Activated gamma-delta T cell treated with Interleukin-2 at 50 U/mL for 16 hours (primary cell): ENCODE measurements at regions not wholly inside any gene's neighbourhood (a gene's known extent, or its start where the extent isn't known, plus 50 kb on each side); places are given as distances from the start of the nearest gene placed in this dataset.

ENCODE experiments used
- DNase-seq: peaks from one replicate; pipeline ENCODE4 v3.0.0-alpha.2; 2020

DNA sequence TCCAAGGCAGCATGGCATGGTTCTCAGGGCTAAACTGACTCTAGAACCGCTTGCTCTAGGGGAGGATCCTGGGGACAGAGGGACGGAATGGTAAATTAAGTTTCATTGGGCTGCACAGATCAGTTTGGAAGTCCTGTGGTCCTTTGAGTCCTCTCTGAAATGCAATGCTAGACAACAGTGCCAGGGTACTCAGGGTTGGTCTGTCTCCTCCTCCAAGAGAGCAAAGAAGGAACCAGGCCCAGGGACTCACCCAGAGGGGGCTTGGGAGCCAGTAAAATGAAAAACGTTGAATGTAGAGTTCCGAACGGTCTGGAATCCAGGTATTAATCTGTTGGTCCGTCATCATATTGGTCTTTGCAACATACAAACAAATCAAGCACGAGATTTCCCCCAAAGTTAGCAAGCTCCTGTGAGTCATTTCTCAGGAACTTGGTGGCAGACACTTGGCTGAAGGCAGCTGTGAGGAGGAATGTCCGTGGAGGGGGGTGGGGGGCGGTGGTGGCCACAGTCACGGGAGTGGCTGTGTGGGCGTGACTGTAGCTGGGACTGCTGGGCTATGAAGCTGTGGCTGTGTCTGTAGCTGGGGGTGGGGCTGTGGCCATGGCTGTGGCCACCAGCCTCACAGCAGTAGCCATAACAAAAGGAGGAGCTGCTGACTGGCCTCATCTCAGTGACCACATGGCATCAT, 361.0 kb downstream of the SHQ1 start:
- no peak for DNase-seq

DNA sequence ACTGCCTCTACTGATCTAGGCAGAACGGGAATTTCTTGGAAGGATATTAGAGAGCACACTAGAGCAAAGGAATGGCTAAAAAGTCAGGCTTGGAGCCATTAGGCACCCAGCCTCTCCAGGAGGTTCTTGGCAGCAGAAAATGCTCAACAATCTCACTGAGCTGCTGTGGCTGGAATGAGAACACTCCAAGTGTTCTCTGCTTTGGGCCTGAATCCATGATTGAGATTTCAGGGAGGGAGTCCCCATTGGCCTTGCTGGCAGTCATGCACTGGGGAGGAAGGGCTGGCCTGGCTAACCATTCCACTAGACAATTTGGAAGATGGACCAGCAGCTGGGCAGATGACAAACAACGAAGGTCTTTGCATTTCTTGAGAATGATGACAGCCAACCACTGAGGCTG, 362.6 kb downstream of the SHQ1 start:
- DNase-seq, result no peak

DNA sequence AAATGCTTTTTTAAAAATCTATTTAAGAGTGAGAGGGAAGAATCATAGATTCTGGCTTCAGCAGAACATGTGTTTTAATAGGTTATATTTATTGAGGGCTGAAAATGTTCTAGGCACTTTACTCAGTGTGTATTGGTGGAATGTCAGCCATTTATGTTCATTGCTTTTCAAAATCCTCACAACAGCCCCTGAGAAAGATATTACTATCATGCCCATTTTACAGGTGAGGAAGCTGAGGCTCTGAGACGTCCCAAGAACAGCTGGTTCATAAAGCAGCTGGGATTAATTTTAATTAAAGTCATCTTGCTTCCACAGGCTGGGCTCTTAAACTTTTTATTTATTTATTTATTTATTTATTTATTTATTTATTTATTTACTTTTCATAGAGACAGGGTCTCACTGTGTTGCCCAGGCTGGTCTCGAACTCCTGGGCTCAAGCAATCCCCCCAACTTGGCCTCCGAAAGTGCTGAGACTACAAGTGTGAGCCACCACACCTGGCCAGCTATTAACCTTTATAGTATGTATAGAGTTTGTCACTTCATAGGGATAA, 364.6 kb downstream of the SHQ1 start:
- DNase-seq, result no peak

DNA sequence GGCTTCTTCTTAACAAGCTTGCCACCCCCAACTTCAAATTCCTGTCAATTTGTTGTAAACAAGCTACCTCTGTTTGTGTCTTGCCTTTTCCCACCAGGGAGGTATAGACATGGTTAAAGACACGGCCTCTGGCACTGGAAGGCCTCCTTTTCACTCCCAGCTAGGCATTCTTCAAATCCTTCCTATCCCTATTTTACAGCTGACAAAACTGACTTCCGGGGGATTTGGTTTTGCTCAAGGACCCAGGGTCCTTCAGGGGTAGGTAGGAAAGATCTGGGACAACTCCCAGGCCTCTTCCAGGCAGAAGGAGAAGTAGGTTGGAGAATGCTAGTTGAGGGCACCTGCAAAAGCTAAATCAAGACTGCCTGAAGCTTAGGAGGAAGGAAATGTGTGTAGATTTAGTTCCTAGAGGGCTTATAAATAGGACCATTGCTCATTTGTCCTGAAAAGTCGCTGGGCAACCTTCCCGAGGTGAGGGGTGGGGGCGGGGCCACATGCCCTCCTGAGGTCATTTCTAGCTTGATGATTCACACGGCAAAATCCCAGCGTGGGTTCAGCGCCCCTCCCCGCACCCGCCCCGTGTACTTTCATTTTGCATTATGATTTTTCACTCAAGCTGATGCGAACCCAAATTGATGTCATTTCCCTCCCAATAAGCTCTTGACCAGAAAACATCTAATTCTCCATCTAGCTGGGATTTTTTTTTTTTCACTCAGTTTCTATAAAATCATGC, 365.5 kb downstream of the SHQ1 start:
- DNase-seq, result peak; percentile 44

DNA sequence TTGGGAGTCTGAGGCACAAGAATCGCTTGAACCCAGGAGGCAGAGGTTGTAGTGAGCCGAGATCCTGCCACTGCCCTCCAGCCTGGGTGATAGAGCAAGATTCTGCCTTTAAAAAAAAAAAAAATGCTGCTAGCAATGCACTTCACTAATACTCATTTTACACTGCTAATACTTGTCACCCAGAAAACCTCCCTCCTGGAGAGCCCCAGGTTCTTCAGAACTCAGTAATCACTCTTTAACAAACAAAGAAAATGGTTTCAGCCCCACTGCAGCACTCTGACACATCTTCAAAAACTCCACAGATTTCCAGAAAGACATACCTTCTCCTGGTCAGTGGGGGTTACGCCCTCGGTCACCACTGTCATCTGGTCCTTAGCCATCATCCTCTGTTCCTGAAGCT, 366.7 kb downstream of the SHQ1 start:
- no peak for DNase-seq

DNA sequence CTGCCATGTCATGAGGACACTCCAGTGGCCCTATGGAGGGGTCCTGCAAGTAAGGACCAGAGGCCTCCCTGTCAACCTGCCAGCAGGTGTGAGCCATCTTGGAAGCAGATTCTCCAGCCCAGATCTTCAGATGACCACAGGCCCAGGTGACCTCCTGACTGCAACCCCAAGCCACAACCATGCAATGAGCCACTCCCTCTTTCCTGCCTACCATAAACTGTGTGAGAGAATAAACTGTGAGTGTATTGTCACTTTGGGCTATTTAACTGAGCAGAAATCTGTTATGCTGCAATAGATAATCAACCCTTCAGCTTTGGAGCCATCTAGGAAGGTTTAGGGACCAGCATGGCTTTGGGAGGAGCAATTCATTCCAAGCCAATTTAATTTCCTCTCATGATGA, 367.9 kb downstream of the SHQ1 start:
- no peak for DNase-seq

DNA sequence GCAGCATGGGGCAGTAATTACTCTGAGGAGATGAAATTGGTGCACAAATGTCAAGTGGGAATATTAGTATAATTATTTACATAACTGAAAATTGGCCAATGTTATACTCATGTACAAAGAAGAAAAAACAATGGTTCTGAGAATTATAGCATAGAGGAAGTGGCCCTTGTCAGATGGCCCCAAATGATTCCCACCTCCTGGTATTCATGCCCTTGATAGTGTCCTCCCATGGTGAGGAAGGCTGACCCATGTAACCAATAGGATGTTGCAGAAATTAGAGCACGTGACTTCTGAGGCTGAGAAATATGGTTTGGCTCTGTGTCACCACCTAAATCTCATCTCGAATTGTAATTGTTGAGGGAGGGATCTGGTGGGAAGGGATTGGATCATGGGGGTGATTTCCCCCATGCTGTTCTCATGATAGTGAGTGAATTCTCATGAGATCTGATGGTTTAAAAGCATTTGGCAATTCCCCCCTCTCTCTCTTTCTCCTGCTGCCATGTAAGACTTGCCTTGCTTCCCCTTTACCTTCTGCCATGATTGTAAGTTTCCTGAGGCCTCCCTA, 368.5 kb downstream of the SHQ1 start:
- DNase-seq, result no peak

DNA sequence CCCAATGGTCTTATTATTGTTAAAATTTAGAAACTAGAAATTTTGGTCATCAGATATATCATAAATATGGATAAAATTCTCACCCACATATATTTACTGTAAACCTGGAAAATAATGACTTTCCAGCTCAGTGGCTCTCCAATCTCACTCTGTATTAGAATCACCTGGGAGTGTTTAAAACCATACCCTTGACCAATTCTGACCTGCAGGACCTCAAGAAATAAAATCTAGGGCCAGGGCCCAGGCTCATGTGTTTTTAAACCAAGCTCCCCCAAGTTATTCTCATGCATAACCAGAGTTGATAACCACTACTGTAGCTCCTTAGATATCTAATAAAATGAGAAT, 372.1 kb downstream of the SHQ1 start:
- no peak for DNase-seq

DNA sequence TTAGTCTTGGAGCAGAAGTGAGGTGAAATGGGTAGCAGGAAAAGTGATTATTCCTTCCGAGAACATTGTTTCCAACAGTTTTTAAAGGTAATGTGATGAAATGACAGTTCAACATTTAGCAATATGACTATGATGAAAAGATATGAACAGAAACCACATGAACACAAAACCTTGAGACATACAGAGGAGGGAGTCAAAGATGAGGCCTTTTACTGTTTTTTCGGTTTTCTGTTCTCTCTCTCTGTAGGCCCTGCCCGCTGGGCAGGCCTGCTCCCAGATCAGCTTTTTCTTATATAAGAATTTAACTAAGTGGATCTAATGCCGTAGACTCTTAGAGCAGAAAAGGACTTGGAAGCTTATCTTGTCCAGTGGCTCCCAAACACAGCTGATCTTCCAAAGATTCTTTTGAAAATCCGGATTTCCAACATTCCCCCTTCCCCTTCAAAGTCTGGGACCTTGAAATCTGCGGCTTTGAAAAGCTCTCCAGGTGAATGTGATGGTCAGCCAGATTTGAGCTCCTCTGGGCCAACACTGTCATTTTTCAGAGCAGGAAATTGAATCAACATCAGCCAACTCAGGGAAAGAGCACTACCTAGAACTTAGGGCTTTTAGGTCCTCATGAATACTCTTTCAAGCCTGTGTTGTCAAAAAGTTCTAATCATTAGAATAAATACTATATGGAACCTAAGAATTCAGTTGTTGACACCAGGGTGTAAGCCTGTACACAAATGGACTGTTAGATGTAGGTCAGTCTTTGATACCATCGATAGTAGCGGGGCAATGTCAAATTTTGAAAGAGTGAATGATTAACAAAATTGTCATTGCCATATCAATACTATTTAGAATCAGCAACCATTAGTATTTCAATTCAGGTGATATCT, 372.7 kb downstream of the SHQ1 start:
- DNase-seq, result no peak

DNA sequence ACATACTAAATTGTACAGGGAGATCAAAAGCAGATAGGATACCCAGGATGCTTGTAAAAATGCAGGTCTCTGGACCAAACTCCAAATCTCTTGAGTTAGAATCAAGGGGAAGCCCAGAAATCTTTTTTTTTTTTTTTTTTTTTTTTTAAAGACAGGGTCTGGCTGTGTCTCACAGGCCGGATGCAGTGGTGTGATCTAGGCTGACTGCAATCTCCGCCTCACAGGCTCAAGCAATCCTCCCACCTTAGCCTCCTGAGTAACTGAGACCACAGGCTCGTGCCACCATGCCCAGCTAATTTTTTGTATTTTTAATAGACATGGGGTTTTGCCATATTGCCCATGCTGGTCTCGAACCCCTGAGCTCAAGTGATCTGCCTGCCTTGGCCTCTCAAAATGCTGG, 373.5 kb downstream of the SHQ1 start:
- no peak for DNase-seq

DNA sequence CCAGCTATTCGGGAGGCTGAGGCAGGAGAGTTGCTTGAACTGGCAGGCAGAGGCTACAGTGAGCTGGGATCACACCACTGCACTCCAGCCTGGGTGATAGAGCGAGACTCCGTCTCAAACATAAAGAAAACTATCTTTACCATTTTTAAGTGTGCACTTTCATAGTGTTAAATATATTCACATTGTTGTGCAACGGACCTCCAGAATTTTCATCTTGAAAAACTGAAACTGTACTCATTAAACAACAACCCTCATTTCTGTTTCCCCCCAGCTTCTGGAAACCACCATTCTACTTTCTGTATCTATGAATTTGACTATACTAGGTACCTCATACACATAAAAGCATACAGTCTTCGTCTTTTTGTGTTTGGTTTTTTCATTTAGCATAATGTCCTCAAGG, 375.1 kb downstream of the SHQ1 start:
- DNase-seq, result no peak

DNA sequence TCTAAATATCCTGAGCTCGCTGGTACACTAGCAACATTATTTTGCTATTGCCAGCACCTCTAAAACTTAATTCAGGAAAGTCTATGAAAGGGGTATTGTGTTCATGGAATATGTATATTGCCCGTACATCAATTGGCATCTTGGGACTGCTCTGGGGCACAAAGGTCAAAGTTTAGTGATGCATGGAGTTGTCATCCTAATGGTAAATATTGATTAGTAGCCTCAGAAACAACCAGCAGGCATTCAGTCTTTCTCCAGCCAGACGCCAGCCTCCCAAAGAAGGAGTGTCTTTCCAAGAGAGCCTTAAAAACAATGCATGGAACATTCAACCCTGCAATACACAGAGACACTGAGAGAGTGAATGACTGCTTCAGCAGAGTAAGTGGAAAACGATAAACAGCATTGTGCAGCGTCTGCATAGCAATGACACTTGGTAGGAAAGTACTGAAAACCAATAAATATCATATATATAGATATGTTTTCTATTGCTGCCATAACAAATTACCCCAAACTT, 377.3 kb downstream of the SHQ1 start:
- no peak for DNase-seq

DNA sequence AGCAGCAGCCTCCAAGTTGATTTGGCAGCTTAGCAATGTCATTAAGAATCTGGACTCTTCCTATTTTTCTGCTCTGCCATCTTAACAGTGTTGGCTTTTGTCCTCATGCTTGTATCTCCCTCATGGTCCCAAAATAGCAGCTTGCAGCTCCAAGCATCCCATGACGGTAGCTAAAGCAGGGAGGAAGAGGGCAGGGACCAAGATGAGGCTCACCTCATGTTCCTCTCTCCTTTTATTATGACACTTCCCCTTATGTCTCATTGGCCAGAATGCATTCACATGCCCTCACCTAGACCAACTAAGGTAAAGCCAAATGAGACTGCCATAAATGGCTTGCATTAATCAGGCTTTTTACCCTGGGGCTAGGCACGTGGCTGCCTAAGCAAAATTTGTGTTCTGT, 382.4 kb downstream of the SHQ1 start:
- no peak for DNase-seq

DNA sequence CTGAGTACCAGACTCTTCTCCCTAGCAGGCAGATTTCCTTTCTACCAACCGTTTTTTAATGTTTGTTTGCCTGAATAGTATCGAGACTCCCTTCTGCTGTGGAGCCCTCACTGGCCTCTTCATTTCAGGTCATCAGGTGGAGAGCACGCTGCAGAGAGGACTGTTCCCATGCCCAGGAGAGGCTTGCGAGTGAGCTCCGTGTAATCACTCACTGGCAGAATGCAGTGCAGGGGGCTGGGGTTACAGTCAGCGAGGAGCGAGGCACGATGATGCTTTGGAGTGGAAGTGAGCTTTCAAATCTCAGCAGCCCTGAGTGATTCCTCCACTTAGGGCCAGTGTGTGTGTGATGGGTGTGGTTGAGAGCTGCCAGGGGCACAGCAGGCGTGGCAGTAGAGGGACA, 385.2 kb downstream of the SHQ1 start:
- DNase-seq, result no peak

DNA sequence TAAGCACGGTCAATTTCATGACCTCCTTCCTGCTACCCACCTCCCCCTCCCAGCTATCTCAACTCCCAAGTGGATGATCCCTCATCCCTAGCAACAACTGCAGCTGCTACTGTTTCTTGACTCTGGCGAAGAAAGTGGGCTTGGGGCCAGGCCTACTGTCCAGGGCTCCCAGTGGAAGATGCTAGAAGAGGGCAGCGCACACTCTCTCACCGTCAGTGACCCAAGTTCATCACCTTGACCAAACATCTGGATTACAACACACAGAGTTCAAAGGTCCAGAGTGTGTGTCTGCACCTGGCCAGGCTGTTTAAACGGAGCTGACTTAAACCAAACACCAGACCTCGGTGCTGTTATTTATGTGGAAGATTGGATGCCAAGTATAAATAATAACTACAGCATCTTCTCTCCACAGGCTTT, 385.6 kb downstream of the SHQ1 start:
- DNase-seq, result no peak

DNA sequence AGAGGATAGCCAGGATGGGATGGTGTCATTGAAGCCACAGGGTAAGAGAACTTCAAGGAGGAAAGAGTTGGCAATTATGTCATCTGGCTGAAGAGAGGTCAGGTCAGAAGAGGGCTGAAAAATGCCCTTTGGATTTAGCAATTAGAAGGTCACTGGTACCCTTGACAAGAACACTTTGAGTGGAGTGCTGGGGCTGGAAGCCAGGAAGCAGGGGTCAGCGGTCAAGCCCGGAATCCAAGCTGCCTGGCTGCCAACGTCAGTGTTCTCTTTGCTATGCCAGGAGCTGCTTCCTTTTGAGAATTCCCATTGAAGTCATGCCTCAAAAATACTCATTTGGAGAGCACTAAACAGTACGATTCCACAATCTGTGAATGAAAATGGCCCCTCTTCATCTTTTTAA, 386.5 kb downstream of the SHQ1 start:
- no peak for DNase-seq

DNA sequence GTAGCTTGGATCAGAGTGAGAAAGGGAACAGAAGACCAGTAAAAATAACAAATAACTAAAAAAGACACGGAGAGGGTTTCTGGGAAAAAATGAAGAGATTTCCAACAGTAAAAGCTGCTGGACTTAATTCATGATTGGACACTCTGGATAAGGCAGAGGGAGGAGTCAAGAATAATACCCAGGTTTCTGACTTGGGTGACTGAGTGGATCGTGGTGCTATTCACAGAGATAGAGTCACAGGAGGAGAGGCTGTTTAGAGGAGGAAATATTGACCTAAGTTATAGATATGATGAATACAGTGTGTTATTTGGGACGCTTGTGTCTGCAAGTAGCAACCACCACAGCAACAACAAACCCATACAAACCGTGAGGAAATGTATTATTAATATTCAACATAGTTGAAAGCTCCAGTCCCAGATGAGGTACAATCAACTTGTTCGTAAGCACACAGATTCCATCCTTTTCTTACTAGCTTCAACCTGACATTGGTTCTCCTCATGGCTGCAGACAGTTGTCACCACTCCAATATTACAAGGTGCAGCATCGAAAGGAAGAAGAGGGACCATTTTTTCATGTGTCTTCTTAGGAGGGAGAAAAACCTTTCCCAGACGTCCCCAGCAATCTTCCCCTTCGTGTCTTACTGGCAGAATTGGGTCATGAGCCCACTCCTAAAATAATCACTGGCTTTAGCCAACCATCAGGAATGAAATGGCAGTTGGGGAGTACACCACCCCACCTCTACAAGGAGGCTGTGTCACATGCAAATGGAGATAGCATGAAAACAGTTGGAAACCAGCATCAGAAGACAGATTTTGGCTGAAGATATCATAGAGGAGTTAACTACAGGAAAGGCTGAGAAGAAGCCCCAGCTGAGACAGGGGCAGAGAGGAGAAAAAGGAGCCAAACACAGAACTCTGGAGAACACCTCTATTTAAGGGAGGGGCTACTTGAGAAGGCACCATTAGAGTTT, 387.8 kb downstream of the SHQ1 start:
- no peak for DNase-seq

DNA sequence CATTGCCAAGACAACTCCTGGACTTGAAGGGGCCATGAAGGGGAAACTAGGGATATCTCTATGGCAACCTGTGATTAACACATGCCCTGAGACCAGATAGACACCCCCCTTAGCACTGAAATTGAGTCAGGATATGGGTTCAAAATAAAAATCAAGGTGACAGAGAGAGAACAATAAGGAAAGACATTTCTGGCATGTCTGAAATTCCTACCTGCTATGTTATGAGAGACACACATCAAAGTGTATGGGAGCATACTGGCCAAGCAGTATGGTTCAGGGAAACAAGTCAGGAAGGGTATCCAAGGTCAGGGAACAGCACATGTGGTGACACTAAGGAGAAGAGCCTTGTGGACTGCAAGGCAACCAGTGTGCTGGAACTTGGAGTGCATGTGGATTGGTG, 388.7 kb downstream of the SHQ1 start:
- no peak for DNase-seq

DNA sequence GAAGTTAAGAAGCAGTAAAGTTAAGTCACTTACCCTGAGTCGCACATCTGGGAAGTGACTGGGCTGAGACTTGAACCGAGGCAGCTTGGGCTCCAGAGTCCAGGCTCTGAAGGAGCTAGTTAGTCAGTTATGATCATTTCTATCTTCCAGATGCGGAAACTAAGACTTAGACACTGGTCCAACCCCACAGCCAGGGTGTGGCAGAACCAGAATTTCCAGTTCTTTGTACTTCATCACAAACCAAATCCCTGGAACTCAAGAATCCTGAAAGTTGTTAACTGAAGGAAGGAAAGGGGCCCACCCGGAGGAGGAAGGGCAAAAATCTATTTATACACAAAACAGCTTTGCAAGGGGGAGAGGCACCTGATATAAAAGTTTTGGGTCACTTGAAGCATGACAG, 389.9 kb downstream of the SHQ1 start:
- DNase-seq, result no peak

DNA sequence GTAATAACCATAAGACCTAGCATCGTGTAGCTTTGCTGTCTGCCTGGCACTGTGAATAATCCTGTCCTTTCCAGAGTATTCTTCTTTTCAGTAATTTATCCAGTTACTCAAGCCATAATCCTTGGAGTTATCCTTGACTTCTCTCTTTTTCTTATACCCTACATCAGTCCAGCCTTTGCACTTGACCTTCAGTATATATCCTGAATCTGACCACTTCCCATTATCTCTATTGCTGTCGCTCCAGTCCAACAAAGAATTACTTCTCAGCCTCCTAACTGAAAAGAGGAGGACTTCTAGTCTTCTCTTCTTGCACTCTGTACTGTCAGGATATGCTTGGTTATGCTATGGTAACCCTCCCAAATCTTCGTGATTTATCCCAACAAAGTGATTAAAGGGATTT, 393.8 kb downstream of the SHQ1 start:
- no peak for DNase-seq

DNA sequence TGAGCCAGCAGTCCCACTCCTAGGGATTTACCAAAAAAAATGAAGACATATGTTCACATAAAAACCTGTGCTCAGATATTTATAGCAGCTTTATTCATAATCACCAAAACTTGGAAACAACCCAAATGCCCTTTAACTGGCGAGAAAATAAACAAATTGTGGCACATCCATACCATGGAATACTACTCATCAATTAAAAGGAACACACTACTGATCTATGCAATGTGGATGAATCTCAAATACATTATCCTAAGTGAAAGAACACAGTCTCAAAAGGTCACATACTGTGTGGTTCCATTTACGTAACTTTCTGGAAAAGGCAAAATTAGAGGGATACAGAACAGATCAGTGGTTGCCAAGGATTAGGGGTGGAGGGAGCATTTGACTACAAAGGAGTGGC, 394.5 kb downstream of the SHQ1 start:
- DNase-seq, result no peak

DNA sequence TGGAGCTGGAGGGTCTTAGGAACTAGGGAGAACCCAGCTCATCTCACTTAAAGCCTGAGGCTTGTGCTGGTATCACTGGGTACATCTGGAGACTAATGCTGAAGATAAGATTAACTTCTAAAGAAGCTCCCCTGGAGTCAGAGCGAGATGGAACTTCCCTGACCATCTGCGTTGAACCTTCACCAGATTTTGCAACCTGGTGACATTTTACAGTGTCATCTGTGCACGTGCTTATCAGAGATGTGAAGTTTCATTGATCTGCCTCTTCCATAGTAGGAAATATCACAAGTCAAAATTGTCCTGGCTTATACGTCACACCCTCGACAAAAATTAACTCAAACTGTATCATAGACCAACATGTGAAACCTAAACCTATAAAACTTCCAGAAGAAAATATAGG, 395.5 kb downstream of the SHQ1 start:
- no peak for DNase-seq
